ENCODE measurements at regions not wholly inside any gene's neighbourhood (a gene's known extent, or its start where the extent isn't known, plus 50 kb on each side); places are given as distances from the start of the nearest gene placed in this dataset.

- peak in 1 of 3 donors; percentile 20 for DNase-seq
Measured at GRCh38 chr1:58430421-58431275, 115.9 kb downstream of the OMA1 start.

DNA sequence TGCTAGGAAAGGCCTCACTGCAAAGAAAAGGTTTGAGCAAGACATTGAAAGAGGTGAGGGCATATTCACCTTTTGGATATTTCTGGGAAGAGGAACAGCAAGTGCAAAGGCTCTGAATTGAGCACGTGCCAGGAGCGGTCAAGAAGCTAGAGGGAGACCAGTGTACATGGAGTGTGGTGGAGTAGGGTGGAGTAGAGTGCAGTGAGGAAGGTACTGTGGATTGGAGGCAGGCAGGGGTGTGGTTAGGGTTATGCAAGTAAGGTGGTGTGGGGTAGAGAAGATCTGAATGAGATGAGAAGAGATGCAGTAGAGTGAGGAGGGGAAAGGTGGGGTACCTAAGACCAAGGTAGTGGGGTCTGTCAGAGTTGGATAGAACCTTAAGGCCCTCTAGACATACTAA, 119.6 kb downstream of the OMA1 start:
- DNase-seq: no peak

DNA sequence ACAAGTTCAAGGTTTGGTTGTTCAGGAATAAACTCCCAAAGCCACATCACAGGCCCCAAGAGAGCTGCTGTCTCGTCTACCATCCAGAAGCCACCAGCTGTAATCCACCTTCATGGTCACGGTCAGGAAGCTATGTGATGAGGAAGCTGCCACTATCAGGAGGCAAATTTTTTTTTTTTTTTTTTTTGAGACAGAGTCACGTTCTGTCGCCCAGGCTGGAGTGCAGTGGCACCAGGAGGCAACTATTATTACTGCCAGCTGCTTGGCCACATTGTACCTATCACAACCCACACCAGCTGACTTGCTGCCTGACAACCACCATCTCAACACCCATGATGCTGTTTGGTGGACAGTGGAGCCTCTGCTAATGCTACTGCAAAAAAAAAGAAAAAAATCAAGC, 124.1 kb downstream of the OMA1 start:
- no peak for DNase-seq

DNA sequence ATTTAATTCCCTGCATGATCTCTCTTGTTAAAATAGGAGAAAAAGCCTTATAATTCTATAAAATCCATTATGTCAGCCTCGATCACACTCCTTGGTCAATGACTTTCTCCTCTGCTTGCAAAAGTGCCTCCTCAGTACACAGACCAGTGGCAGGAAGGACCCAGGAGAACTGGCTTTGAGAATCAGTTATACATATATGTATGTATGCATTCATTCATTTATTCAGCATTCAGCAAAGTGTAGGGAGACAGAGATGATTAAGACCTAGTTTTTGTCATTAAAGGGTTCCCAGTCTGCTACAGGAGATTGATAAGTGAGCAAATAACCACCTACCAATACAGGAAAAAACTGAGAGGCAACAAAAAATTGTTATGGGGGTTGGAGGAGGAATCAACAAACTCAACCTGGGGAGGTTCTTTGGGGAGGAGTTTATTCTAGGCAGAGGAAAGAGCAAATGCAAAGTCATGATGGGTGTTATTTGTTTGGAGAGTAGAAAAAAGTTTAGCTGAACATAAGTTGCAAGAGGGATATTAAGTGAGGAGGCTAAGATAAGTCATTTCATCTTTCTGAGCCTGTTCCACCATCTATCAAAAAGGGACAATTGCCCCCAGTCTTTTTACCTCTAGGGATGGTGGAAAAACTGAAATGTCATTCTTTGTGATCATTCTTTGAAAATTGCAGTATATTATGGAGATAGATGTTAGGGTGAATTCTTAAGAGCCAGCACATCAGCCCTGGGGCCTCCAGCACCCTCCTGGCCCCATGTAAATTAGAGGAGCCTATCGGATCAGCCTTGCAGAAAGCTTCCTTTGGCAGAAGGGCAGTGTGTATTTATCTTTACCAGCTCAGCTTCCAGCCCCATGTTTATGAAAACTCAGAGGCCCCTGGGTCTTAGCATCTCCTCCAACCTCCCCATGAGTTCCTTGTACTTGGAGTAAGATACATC, 128.0 kb downstream of the OMA1 start:
- no peak for DNase-seq

GRCh38 chr1:58412071-58412580, 134.4 kb downstream of the OMA1 start:
- DNase-seq: peak; percentile 22 to 25 (median 25)

DNA sequence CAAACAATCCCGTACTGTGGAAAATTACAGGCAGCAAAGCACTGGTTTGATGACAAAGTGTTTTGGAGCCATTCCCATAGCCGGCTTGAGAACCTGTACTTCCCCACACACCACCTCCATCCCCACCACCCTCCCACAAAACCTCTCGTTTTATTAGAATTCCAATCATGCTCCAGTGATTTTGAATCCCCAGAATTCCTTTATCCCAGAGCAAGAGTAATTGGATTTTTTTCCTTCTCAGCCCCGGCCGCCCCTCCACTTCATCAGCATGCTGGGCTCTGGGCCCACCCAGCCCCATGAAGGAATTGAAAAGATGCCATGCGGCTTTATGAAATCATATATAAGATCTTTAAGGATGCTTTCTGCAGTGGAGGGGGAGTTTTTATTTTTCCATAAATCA, 136.6 kb downstream of the OMA1 start:
- DNase-seq: no peak

DNA sequence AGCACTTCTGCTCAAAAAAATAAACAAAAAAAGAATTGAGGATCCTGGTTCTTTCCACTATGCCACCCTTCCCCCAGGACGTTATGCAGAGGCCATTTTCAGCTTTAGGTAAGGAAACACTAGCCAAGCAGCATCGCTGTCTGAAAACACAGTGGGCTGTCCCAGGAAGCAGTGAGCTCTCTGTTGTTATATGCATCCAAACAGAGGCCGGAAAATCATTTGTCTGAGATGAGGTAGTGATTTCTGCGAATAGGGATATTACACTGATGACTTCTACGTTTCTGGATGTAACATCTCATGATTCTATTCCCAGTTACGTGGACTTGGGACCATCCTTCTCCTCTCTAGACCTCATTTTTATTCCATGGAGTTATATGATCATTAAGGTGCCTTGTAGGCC, 137.2 kb downstream of the OMA1 start:
- DNase-seq: no peak

- no peak for DNase-seq
Measured at GRCh38 chr1:58406301-58407071, 140.0 kb downstream of the OMA1 start.

- no peak for DNase-seq
Measured at GRCh38 chr1:58405660-58406059, 140.9 kb downstream of the OMA1 start.

GRCh38 chr1:58403894-58404293, 142.6 kb downstream of the OMA1 start:
- no peak for DNase-seq

DNA sequence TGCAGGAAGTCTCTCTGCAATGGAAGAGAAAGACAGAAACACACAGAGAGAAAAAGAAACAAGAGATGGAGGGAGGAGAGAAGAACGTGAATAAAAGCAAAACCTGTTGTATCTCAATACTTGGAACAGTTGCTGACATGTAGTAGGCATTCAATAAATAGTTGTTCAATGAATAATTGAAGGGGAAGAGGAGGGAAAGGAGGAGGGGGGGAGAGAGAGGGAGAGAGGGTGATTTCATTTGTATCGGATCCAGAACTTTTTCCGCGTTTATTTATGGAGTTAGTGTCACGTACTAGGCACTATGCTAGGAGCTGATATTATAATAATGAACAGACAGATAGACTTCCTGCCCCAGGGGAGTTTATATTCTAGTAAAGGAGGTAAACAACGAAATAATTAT, 144.1 kb downstream of the OMA1 start:
- no peak for DNase-seq

GRCh38 chr1:58401991-58402390, 144.5 kb downstream of the OMA1 start:
- no peak for DNase-seq

DNA sequence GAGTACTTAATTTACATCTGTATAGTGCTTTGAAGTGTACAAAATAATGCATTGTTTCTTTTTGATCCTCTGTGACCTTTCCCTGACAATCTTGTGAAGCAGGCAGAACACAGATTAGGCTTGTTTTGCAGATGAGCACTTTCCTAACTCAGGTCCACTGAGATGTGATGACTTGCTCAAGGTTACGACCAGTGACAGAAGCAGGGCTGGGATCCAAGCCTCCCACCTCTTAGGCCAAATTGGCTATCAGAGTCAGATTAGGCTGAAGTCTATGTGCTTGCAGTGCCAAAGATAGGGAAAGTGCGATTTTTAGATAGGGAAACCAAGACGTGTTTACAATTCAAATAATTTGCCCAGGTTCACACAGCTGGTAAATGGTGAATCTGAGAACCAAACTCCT, 147.3 kb downstream of the OMA1 start:
- no peak for DNase-seq

DNA sequence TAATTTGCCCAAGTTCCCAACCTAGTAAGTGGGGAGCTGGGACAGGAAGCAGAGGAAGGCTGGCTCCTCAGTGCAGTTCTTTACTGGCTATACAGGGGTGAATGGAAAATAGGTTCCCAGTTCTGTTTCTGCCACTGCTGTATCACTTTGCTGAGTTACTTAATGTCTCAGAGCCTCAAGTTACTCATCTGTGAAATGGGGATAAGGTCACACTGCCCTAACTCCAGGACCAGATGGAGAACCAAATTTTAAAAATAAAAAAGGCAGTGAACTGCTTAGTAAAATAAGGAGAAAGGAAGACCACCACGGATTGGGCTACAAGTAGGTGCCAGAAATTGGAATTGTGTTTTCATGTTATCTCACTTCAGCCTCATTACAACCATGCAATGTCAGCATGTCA, 147.8 kb downstream of the OMA1 start:
- peak in 1 of 3 donors; percentile 23 for DNase-seq

GRCh38 chr1:58397187-58397820, 149.2 kb downstream of the OMA1 start:
- no peak for DNase-seq

- no peak for DNase-seq
Measured at GRCh38 chr1:58396150-58396549, 150.4 kb downstream of the OMA1 start.

DNA sequence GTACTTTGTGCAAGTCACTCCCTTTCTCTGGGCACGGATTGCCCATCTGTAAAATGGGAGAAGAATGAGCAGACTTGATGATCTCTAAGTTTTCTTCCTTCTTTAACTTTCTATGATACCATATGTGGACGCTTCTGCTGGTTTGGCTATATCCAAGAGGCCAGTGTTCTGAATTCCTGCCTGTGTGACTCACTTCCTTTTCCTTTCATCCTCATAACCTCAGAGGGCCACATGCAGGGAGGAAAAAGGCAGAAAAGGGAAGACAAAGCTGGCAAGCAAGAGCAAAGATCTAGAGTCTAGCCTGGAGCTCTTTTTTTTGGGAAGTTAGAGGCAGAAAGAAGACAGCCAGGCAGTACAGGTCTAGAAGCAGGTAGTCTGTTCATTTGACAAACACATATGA, 151.2 kb downstream of the OMA1 start:
- DNase-seq: peak; percentile 48 to 75 (median 65)

DNA sequence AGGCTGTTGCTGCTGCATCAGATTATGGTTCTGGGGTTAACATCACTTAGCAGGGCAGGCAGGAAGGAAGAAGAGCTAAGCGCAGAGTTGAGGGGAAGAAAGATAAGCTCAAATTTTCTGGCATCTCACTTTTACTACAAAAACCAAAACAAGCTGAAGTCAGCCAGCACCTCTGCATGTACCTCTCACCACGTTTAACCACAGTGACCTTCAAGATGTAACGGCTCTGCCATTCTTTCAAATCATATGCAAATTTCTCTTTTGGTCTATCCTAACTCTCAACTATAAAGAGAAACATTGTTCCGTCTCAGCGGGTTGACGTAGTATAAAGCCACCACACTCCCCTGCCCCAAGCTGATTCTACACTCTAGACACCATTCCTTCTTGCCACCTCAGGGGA, 154.4 kb downstream of the OMA1 start:
- no peak for DNase-seq

GRCh38 chr1:58391514-58391913, 155.0 kb downstream of the OMA1 start:
- DNase-seq: no peak

DNA sequence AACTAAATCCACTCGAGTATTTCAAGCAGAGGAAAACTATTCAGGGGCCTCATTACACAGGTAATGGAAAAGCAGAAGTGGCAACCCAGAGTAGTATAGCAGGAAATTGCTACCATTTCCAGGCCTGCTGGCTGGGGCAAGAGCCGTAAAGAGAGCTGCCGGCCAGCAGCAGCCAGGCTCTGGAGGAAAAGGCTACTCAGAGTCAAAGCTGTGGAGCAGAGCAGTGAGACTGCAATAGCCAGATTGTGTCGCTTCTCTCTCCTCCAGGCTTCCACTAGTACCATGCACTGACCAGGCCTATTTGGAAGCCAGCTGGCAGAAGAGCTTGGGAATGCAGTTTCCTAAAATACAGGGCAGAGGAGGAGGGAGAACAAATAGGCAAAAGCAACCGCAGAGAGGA, 155.5 kb downstream of the OMA1 start:
- peak in 1 of 3 donors; percentile 4 for DNase-seq

GRCh38 chr1:58390091-58390490, 156.4 kb downstream of the OMA1 start:
- DNase-seq: no peak

- no peak for DNase-seq
Measured at GRCh38 chr1:58380345-58380744, 166.2 kb downstream of the OMA1 start.

Data from suppressor macrophage treated with lipopolysaccharide for 1 hour (primary cell).